Glomerular endothelial cell (primary cell): ENCODE measurements at regions not wholly inside any gene's neighbourhood (a gene's known extent, or its start where the extent isn't known, plus 50 kb on each side); places are given as distances from the start of the nearest gene placed in this dataset.

ENCODE experiments used
- DNase-seq: peaks from one replicate; pipeline ENCODE4 v3.0.0-alpha.2; 2011; ENCODE audit warnings: low read depth, low spot score; ENCODE audit errors: extremely low read depth

- no peak for DNase-seq
Observed at GRCh38 chr6:119921491-119922010, 572.0 kb upstream of the MAN1A1 start.

DNA sequence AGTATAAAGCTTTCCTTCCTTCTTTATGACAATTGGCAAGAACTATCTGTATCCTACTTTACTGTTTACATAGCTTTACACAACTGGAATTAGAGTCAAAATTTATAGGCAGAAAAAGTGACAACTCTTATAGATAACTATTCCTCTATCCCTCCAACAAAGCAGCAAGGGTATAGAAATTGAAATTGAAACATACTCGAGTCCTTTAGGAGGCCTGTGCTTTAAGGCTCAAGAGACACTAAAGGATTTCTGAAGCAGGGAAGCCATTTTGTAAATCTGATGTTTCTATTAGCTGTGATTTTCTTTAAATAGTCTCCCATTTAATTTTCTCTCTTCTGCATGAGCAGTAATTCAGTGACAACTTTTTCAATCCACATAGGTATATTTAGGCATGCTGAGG, 567.6 kb upstream of the MAN1A1 start:
- no peak for DNase-seq

- DNase-seq = no peak
Observed at GRCh38 chr6:119915971-119916370, 566.4 kb upstream of the MAN1A1 start.

DNA sequence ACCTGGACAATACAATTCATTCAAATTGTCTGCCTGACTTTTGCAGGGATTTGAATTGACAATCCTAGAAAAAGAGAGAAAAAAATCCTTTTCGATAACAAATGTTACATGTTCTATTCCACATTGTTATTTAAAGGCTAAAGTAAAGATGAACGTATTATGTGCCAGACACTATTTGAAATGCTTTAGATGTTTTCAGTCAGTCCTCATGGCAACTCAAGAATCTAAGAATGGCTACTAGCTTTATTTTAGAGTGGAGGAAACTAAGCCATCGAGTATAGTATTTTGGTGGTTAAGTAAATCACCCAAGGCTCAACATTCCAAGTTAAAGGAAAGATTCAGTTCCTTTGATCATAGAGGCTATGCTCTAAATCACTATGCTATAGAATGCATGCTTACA, 558.6 kb upstream of the MAN1A1 start:
- no peak for DNase-seq

DNA sequence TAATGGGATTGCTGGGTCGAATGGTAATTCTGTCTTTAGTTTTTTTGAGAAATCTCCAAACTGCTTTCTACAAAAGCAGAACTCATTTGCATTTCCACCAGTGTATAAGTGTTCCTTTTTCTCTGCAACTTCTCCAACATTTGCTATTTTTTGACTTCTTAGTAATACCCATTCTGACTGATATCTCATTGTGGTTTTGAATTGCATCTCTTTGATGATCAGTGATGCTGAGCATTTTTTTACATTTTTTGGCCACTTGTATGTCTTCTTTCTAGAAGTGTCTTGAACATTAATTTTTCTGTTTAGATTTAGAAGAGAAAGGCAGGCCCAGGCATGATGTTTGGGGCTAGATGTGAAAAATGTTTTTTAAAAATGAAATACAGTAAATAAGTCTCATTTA, 553.1 kb upstream of the MAN1A1 start:
- DNase-seq = no peak

- DNase-seq = no peak
Observed at GRCh38 chr6:119896806-119897205, 547.2 kb upstream of the MAN1A1 start.

GRCh38 chr6:119895626-119896025, 546.1 kb upstream of the MAN1A1 start:
- no peak for DNase-seq

DNA sequence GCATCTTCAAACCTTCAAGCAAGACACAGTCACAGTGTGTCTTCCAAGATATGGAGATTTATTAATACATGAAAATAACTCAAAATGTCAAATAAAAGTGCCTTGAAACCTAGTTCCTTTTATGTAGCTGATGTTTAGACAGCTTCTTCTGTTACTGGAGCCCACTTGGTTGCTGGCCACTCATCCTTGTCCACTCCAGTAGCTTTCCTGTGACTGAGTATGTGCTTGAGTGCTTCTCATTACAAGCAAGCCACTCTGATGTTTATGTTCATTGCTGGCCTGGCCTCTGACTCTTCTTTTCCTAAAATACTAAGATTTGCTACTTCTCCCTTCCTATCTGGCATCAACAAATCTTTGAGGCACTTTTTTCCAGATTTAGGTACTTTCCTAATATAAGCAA, 545.2 kb upstream of the MAN1A1 start:
- no peak for DNase-seq

- no peak for DNase-seq
Observed at GRCh38 chr6:119891644-119892043, 542.1 kb upstream of the MAN1A1 start.

- DNase-seq = no peak
Observed at GRCh38 chr6:119891206-119891605, 541.6 kb upstream of the MAN1A1 start.

DNA sequence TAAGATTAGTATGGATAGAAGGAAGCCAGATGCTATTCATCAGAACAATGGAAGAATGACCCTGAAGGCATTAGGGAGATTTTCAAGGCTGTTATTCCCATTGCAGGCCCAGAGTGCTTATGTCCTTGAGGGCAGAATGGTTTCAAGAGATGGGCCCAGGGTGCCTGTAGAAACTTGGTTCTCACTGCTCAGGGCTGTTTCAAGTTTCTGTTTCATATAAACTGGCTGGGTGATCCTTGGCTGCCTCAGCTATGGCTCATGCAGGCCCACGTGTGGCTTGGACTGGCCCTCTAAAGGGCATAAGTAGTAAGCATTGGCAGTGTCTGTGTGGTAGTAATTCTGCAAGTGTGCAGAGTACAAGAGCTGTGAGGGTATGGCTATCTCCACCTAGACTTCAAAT, 540.9 kb upstream of the MAN1A1 start:
- DNase-seq = no peak

DNA sequence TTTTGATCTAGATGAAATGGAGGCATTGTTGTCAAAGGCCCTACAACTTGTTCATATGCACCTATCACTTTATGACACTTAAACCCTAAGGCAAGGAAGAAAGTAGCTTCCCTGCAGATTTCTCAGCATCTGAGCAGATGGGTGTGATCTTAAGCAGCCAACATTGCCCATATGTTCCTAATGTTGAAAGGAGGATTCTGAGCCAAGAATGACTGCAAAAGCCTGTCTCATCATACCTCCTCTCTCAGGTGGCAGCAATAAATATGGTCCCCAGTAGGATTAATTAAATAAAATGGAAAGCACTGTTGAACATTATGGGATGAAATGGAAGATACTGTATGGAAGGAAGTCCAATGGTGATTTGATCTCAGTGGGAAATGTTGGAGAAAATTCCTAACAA, 538.1 kb upstream of the MAN1A1 start:
- no peak for DNase-seq

- DNase-seq = no peak
Observed at GRCh38 chr6:119881416-119881815, 531.9 kb upstream of the MAN1A1 start.

GRCh38 chr6:119880840-119881239, 531.3 kb upstream of the MAN1A1 start:
- no peak for DNase-seq

GRCh38 chr6:119879731-119880130, 530.2 kb upstream of the MAN1A1 start:
- DNase-seq = no peak

- DNase-seq = no peak
Observed at GRCh38 chr6:119874381-119874780, 524.8 kb upstream of the MAN1A1 start.

- DNase-seq = no peak
Observed at GRCh38 chr6:119873107-119873506, 523.5 kb upstream of the MAN1A1 start.

GRCh38 chr6:119871520-119871919, 522.0 kb upstream of the MAN1A1 start:
- no peak for DNase-seq

- DNase-seq = no peak
Observed at GRCh38 chr6:119865466-119866350, 516.1 kb upstream of the MAN1A1 start.

DNA sequence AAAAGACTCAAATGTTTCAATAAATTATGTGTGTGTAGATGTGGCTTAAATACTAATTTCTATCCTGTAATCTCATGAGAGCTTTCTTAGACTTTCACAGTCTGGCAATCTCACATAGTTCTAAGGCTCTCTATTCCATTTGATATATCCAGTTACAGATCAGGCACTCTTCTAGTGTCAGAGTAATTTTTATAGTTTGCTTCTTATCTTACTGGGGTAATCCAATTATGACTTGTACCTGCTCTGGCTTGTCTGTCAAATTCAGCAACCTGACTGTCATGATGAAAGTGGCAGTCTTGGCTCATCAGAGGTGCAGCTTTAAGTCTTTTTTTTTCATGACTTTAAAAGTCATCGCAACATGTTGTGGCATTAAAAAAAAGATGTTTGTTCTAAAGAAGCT, 513.2 kb upstream of the MAN1A1 start:
- no peak for DNase-seq

DNA sequence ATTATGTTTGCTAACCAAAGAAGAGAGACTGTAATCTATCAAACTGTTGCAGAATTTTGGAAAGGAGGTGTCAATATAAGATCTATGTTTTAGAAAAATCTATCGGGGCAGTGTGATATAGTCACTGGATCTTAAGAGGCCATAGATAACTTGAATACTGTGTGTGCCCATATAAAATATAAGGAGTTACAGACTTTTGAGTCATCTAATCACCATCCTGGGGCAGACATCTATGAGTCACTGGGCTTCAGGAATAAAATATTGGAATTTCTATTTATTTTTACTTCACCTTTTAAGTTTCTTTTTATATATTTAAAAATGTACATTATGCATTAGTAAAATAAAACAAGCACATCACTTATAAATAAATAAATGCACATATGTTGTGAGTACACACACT, 509.3 kb upstream of the MAN1A1 start:
- DNase-seq = no peak

GRCh38 chr6:119856136-119856535, 506.6 kb upstream of the MAN1A1 start:
- DNase-seq = no peak

GRCh38 chr6:119848696-119849095, 499.1 kb upstream of the MAN1A1 start:
- no peak for DNase-seq
